ENCODE measurements at regions not wholly inside any gene's neighbourhood (a gene's known extent, or its start where the extent isn't known, plus 50 kb on each side); places are given as distances from the start of the nearest gene placed in this dataset.
A peak's percentile ranks its signal among the peaks of the same experiment; 100 is the strongest.

DNA sequence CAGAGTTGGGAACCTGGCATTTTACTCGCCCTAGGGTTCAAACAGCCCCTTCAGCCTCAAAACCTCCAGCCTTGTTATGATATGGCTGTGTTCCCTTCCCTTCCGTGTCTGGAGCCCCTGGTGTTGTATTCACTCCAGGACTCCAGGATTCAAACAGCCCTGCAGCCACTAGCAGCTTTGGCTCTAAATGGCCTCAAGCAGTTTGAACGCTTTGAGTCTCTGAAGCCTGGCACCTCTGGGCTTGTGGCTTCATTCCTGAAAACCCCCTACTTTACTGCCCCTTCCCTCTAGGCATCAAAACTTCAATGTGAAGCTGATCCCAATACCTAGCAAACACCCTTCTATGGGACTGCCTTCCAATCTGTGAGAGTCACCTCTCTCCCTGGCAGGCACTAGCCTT, 67.9 kb upstream of the RMST start:
- WGBS, 2 donors = 79 to 80% methylated on average over 3 of the region's 3 CpGs

GRCh38 chr12:97397008-97397407, 65.6 kb upstream of the RMST start:
- no peak for TF ChIP-seq CTCF (IDR thresholded peaks at IDR 0.05)
- TF ChIP-seq POLR2A (IDR thresholded peaks at IDR 0.05) = no peak
- Histone ChIP-seq H3K4me3 (no peak overlapping the region), H3K27ac (no peak overlapping the region), H3K9me3 (no peaks in the 10 kb centered on the region), H3K4me1 (no peaks in the 10 kb centered on the region), H3K36me3 (ENCODE audit: low read depth, missing control alignments) (no peaks in the 10 kb centered on the region), H3K27me3 (no peaks in the 10 kb centered on the region)
- 52 to 60% methylated on average over 4 of the region's 4 CpGs for WGBS, 2 donors
- DNase-seq = no peak
- intact Hi-C loops (cut with DNase I; ENCODE audit: low total_unique reads) = no loop called here

More for the DNA sequence above, 67.9 kb upstream of the RMST start:
- intact Hi-C loops (cut with DNase I; ENCODE audit: low total_unique reads) = no loop called here
- TF ChIP-seq POLR2A (IDR thresholded peaks at IDR 0.05) = no peak
- Histone ChIP-seq H3K27me3 (no peaks in the 10 kb centered on the region), H3K36me3 (ENCODE audit: low read depth, missing control alignments) (no peaks in the 10 kb centered on the region), H3K27ac (no peak overlapping the region), H3K4me1 (no peaks in the 10 kb centered on the region), H3K4me3 (no peak overlapping the region), H3K9me3 (no peaks in the 10 kb centered on the region)
- no peak for DNase-seq

DNA sequence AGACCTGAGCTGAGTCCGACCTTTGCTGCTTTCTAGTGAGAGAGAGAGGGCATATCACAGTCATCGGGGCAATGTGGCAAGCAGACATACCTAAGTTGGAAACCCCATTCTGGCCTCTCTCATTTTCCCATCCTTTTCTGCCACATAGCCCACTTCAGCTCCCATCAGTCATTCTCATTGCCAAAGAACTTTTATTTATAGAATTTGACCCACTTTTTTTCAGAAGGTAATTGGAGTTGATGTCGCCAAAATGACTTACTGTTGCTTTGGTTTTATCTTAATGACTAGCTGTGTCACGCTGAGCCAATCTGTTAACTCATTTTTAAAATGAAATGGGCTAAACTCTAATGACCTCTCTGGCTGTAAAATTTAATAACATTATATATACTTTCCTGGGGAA, 63.9 kb upstream of the RMST start:
- no peak overlapping the region for H3K27ac ChIP-seq
- TF ChIP-seq CTCF (IDR thresholded peaks at IDR 0.05) (no peak), POLR2A (IDR thresholded peaks at IDR 0.05) (no peak)
- WGBS, 2 donors = 56 to 73% methylated on average over 4 of the region's 4 CpGs
- H3K4me1 ChIP-seq = no peaks in the 10 kb centered on the region
- no peak for DNase-seq
- H3K36me3 ChIP-seq (ENCODE audit: low read depth, missing control alignments) = no peaks in the 10 kb centered on the region
- no peaks in the 10 kb centered on the region for H3K9me3 ChIP-seq
- intact Hi-C loops (cut with DNase I; ENCODE audit: low total_unique reads) = no loop called here
- no peak overlapping the region for H3K4me3 ChIP-seq
- H3K27me3 ChIP-seq = no peaks in the 10 kb centered on the region

- H3K27ac ChIP-seq = no peak overlapping the region
- DNase-seq = no peak
- no peaks in the 10 kb centered on the region for H3K36me3 ChIP-seq (ENCODE audit: low read depth, missing control alignments)
- intact Hi-C loops (cut with DNase I; ENCODE audit: low total_unique reads) = no loop called here
- H3K27me3 ChIP-seq = no peaks in the 10 kb centered on the region
- TF ChIP-seq CTCF (IDR thresholded peaks at IDR 0.05) (no peak), POLR2A (IDR thresholded peaks at IDR 0.05) (no peak)
- H3K4me1 ChIP-seq = no peaks in the 10 kb centered on the region
- H3K9me3 ChIP-seq = no peaks in the 10 kb centered on the region
- H3K4me3 ChIP-seq = no peak overlapping the region
- WGBS, 2 donors = 53 to 63% methylated on average over 1 of the region's 1 CpG
Measured at GRCh38 chr12:97404093-97404492, 58.5 kb upstream of the RMST start.

DNA sequence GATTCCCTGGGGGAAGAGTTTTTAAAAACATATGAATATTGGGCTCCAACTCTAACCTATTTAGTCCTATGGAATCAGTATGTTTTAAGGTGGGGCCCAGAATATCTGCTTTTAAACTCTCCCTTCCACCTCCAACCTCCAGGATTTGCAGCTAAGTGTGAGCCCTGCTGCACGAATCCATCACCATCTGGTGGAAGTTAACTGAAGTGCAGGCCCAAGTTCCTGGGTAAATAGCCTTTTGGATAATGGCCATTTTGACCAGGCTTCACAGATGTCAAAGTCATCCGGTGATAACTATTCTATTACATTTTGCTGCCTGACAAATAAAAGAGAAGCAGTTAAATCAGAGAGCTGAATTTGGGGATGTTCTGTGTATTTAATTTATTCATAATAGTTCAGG, 58.1 kb upstream of the RMST start:
- WGBS, 2 donors = 35 to 45% methylated on average over 2 of the region's 2 CpGs
- no peak overlapping the region for H3K27ac ChIP-seq
- intact Hi-C loops (cut with DNase I; ENCODE audit: low total_unique reads) = no loop called here
- DNase-seq = peak; percentile 56
- no peaks in the 10 kb centered on the region for H3K36me3 ChIP-seq (ENCODE audit: low read depth, missing control alignments)
- no peaks in the 10 kb centered on the region for H3K27me3 ChIP-seq
- TF ChIP-seq POLR2A (IDR thresholded peaks at IDR 0.05) = no peak
- TF ChIP-seq CTCF (IDR thresholded peaks at IDR 0.05) = peak; percentile 43 to 74 (median 64)
- no peak overlapping the region for H3K4me3 ChIP-seq
- H3K9me3 ChIP-seq = no peaks in the 10 kb centered on the region
- H3K4me1 ChIP-seq = no peaks in the 10 kb centered on the region
